ENCODE measurements at regions not wholly inside any gene's neighbourhood (a gene's known extent, or its start where the extent isn't known, plus 50 kb on each side); places are given as distances from the start of the nearest gene placed in this dataset.
A peak's percentile ranks its signal among the peaks of the same experiment; 100 is the strongest.
"Not testable (repeated sequence)": the region's sequence is repeated elsewhere in the genome, so short reads cannot be mapped to it uniquely, and the experiment has no call there.

DNA sequence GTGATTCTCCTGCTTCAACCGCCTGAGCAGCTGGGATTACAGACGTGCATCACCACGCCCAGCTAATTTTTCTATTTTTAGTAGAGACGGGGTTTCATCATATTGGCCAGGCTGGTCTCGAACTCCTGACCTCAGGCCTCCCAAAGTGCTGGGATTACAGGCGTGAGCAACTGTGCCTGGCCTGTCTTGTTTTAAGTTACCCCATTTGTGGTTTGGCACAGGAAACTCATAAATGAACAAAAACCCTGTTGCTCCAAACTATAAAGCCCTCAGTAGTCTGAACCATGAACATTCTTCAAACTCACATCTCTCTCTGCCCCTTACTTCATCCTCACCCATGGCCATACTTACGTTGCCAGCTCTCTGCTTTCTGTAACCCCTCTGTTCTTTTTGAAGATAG, 61.7 kb downstream of the RHOU start:
- not testable (repeated sequence) for H3K4me3 ChIP-seq, H3K4me2 ChIP-seq, H3K27me3 ChIP-seq, H3K27ac ChIP-seq, H3K9ac ChIP-seq, H3K36me3 ChIP-seq, H4K20me1 ChIP-seq
- H3K4me1 ChIP-seq: peaks cover 13 to 42% (median 36%) of the 10 kb centered on the region in 10 experiments; a peak in 19 of 20 replicates
- TF ChIP-seq Cebpa-rat (IDR thresholded peaks at IDR 0.05): peak in 1 of 11 experiments; percentile 39; a peak in 1 of 22 replicates
- peaks cover 26 to 57% (median 37%) of the 10 kb centered on the region in 11 experiments for H3K9me3 ChIP-seq (replicated peaks in 1 of 11)

DNA sequence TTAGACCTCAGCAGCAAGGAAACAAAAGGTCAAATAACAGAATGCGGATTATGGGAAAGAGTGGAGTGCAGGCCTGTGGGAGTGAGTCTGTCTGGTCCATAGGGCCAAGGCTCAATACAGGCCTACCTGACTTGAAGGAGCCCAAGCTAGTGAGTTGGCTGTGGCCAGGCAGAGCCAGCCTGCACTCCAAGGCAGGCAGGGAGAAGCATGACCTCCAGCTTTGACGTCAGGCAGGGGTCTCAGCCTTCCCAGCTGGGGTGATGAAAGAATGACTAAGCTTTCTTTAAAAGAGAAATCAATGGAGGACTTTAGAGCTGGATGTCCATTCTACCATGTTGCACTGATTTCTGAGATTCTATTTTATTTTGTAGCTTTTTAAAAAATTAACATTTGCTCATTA, 62.8 kb downstream of the RHOU start:
- H3K27ac ChIP-seq: no peak overlapping the region
- no peak overlapping the region for H3K4me2 ChIP-seq
- H4K20me1 ChIP-seq: no peaks in the 10 kb centered on the region
- H3K9me3 ChIP-seq (replicated peaks in 1 of 11): peaks cover 26 to 57% (median 37%) of the 10 kb centered on the region in 11 experiments
- H3K4me3 ChIP-seq: no peak overlapping the region
- H3K27me3 ChIP-seq: no peaks in the 10 kb centered on the region
- H3K36me3 ChIP-seq: no peaks in the 10 kb centered on the region
- no peak for TF ChIP-seq Cebpa-rat (IDR thresholded peaks at IDR 0.05)
- no peak overlapping the region for H3K9ac ChIP-seq
- H3K4me1 ChIP-seq: peaks cover 13 to 40% (median 31%) of the 10 kb centered on the region in 10 experiments; a peak in 19 of 20 replicates

GRCh38 chr1:228798548-228798947, 63.3 kb downstream of the RHOU start:
- Histone ChIP-seq H3K4me2 (no peak overlapping the region), H3K9ac (no peak overlapping the region), H3K27me3 (no peaks in the 10 kb centered on the region), H3K4me3 (no peak overlapping the region), H3K27ac (no peak overlapping the region), H4K20me1 (no peaks in the 10 kb centered on the region), H3K9me3 (replicated peaks in 1 of 11) (peaks cover 26 to 57% (median 37%) of the 10 kb centered on the region in 11 experiments), H3K36me3 (no peaks in the 10 kb centered on the region), H3K4me1 (peaks cover 11 to 34% (median 25%) of the 10 kb centered on the region in 10 experiments; a peak in 19 of 20 replicates)
- no peak for TF ChIP-seq Cebpa-rat (IDR thresholded peaks at IDR 0.05)

DNA sequence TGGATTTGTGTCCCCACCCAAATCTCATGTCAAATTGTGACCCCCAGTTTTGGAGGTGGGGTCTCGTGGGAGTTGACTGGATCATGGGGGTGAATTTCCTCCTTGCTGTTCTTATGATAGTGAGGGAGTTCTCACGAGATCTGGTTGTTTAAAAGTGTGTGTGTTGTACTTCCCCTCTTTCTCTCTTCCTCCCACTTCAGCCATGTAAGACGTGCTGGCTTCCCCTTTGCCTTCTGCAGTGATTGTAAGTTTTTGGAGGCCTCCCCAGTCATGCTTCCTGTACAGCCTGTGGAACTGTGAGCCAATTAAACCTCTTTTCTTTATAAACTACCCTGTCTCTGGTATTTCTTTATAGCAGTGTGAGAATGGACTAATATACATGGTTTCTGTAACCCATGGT, 64.6 kb downstream of the RHOU start:
- no peak for TF ChIP-seq Cebpa-rat (IDR thresholded peaks at IDR 0.05)
- no peaks in the 10 kb centered on the region for H3K27me3 ChIP-seq
- peaks cover 3 to 26% (median 16%) of the 10 kb centered on the region in 10 experiments; a peak in 18 of 20 replicates for H3K4me1 ChIP-seq
- no peaks in the 10 kb centered on the region for H4K20me1 ChIP-seq
- H3K36me3 ChIP-seq: no peaks in the 10 kb centered on the region
- no peak overlapping the region for H3K4me3 ChIP-seq
- H3K27ac ChIP-seq: peak overlapping the region in 3 of 11 experiments; percentile 21 to 51 (median 46); a peak in 5 of 22 replicates
- peak overlapping the region in 2 of 11 experiments; percentile 27 to 30; a peak in 2 of 22 replicates for H3K4me2 ChIP-seq
- no peak overlapping the region for H3K9ac ChIP-seq
- peaks cover 26 to 50% (median 37%) of the 10 kb centered on the region in 11 experiments for H3K9me3 ChIP-seq (replicated peaks in 1 of 11)

GRCh38 chr1:228801068-228801467, 65.8 kb downstream of the RHOU start:
- H3K27ac ChIP-seq: no peak overlapping the region
- peaks cover 26 to 49% (median 37%) of the 10 kb centered on the region in 11 experiments for H3K9me3 ChIP-seq (replicated peaks in 1 of 11)
- TF ChIP-seq Cebpa-rat (IDR thresholded peaks at IDR 0.05): no peak
- no peak overlapping the region for H3K4me2 ChIP-seq
- H3K27me3 ChIP-seq: no peaks in the 10 kb centered on the region
- H3K36me3 ChIP-seq: no peaks in the 10 kb centered on the region
- peaks cover 7 to 23% (median 15%) of the 10 kb centered on the region in 10 experiments; a peak in 17 of 20 replicates for H3K4me1 ChIP-seq
- H3K4me3 ChIP-seq: no peak overlapping the region
- H3K9ac ChIP-seq: no peak overlapping the region
- H4K20me1 ChIP-seq: no peaks in the 10 kb centered on the region

GRCh38 chr1:228802386-228803220, 67.3 kb downstream of the RHOU start:
- no peak for TF ChIP-seq Cebpa-rat (IDR thresholded peaks at IDR 0.05)
- peaks cover 14 to 35% (median 26%) of the 10 kb centered on the region in 11 experiments for H3K9me3 ChIP-seq (replicated peaks in 1 of 11)
- no peaks in the 10 kb centered on the region for H3K36me3 ChIP-seq
- H3K27ac ChIP-seq: no peak overlapping the region
- no peak overlapping the region for H3K9ac ChIP-seq
- peaks cover 7 to 21% (median 15%) of the 10 kb centered on the region in 10 experiments; a peak in 17 of 20 replicates for H3K4me1 ChIP-seq
- no peaks in the 10 kb centered on the region for H4K20me1 ChIP-seq
- no peak overlapping the region for H3K4me3 ChIP-seq
- H3K27me3 ChIP-seq: no peaks in the 10 kb centered on the region
- peak overlapping the region in 6 of 11 experiments; percentile 2 to 39 (median 7); a peak in 6 of 22 replicates for H3K4me2 ChIP-seq

- H3K36me3 ChIP-seq: no peaks in the 10 kb centered on the region
- peaks cover 8 to 27% (median 19%) of the 10 kb centered on the region in 11 experiments for H3K9me3 ChIP-seq (replicated peaks in 1 of 11)
- no peak for TF ChIP-seq Cebpa-rat (IDR thresholded peaks at IDR 0.05)
These were observed 68.1 kb downstream of the RHOU start for GRCh38 chr1:228803421-228803820.

DNA sequence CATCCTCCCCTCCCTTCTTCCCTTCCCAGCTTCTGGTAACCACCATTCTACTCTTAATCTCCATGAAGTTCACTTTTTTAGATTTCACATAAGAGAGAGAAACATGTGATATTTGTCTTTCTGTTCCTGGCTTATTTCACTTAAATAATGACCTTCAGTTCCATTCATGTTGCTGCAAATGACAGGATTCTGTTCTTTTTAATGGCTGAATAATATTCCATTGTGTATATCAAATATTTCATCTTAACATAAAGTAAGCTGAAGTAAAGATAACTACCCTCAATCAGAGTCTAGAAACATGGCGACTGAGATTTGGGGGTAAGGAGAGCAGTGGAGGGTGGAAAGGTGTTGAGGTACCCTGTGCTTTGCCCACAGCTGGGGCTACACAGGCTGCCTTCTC, 68.9 kb downstream of the RHOU start:
- TF ChIP-seq Cebpa-rat (IDR thresholded peaks at IDR 0.05): no peak
- H4K20me1 ChIP-seq: no peaks in the 10 kb centered on the region
- no peaks in the 10 kb centered on the region for H3K27me3 ChIP-seq
- H3K4me3 ChIP-seq: no peak overlapping the region
- no peak overlapping the region; a peak in 2 of 22 replicates for H3K4me2 ChIP-seq
- peaks cover 8 to 22% (median 16%) of the 10 kb centered on the region in 11 experiments for H3K9me3 ChIP-seq (replicated peaks in 1 of 11)
- H3K4me1 ChIP-seq: peaks cover 7 to 21% (median 15%) of the 10 kb centered on the region in 10 experiments; a peak in 17 of 20 replicates
- no peaks in the 10 kb centered on the region for H3K36me3 ChIP-seq
- no peak overlapping the region for H3K27ac ChIP-seq
- H3K9ac ChIP-seq: no peak overlapping the region

More at GRCh38 chr1:228803421-228803820, 68.1 kb downstream of the RHOU start:
- no peaks in the 10 kb centered on the region for H4K20me1 ChIP-seq
- no peak overlapping the region for H3K4me3 ChIP-seq
- H3K4me2 ChIP-seq: no peak overlapping the region
- no peaks in the 10 kb centered on the region for H3K27me3 ChIP-seq
- peaks cover 7 to 21% (median 15%) of the 10 kb centered on the region in 10 experiments; a peak in 17 of 20 replicates for H3K4me1 ChIP-seq
- H3K9ac ChIP-seq: no peak overlapping the region
- no peak overlapping the region for H3K27ac ChIP-seq

DNA sequence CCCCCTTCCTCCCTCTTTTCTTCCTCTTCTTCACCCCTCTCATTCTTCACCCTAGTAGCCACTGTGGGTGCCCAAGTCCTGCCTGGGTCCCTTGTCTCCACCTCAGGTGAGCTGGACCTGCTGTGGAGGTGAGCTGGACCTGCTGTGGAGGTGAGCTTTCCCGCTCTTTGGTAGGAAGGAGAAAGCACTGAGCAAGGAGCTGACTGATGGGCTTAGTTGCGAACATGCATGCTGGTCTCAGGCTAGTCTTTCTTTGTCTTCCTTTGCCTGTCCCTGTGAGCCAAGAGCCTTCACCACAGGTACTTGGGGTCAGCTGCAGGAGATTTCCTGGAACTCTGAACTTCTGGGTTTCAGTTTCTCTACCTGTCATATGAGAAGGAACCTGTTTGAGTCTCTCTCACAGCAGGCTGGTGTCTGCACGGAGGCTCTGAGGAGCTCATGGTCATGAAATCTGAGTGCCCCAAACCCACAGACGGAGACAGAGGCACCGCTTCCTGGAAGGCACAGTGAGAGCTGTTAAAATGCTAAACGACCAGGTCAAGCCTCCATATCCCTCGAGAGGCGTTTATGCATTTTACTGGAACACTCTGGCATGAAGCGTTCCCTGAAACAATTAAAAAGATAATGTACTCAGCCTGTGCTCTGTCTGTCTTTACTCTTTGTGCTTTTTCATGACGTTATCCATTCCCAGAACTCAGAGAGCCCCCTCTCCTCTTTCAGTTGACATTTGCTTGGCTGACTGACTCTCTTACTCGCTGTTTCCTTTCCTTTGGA, 69.5 kb downstream of the RHOU start:
- peak overlapping the region in 1 of 11 experiments; percentile 9; a peak in 1 of 22 replicates for H3K9ac ChIP-seq
- peak overlapping the region; percentile 15 to 70 (median 41); a peak in 19 of 22 replicates for H3K4me2 ChIP-seq
- no peaks in the 10 kb centered on the region for H3K36me3 ChIP-seq
- no peak for TF ChIP-seq Cebpa-rat (IDR thresholded peaks at IDR 0.05)
- H3K4me1 ChIP-seq: peaks cover 7 to 21% (median 14%) of the 10 kb centered on the region in 10 experiments; a peak in 18 of 20 replicates
- H3K27ac ChIP-seq: no peak overlapping the region
- H3K4me3 ChIP-seq: no peak overlapping the region
- no peaks in the 10 kb centered on the region for H4K20me1 ChIP-seq
- peaks cover 3 to 15% (median 11%) of the 10 kb centered on the region in 11 experiments; a peak in 21 of 22 replicates for H3K9me3 ChIP-seq (replicated peaks in 1 of 11)
- no peaks in the 10 kb centered on the region for H3K27me3 ChIP-seq
